ENCODE measurements at regions not wholly inside any gene's neighbourhood (a gene's known extent, or its start where the extent isn't known, plus 50 kb on each side); places are given as distances from the start of the nearest gene placed in this dataset.

DNA sequence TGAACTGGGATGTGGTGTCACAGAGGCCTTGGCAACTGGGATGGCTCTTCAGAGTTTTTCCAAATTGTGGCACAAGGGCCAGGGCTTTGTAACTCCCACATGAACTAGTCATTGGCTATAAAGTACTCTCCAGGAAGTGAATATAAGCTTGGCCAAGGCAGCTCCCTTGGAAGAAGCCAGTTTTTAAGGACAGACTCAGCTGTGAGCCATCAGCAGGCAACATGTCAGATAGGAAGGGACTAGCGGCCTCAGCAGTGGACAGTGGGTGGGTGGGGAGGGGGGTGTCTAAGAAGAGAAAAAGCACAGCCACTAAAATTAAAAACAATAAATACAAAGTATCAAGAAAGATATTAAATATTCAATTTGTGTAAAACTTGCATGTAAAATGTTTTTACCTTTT, 691.1 kb upstream of the PIK3C3 start:
- DNase-seq (no peak), ATAC-seq (ENCODE audit: poor library complexity) (no peak)
- intact Hi-C loops (cut with DNase I): no loop called here

DNA sequence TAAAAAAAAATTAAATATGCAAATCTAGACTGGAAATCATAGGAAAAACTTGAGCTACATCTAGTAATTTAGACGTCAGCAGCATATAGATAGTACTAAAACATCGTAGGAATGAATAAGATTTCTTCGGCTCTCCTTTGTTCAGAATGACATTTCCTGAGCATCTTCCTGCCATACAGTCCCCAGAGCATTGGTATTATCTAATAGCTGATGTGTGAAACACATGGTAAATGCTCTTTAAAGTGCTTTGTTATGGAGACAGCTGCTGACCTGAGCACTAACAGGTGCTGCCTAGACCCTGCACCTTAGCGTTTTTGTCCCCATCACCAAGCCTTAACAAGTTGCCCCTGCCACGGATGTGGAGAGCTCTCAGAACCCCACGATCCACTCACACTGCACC, 692.3 kb upstream of the PIK3C3 start:
- ATAC-seq (ENCODE audit: poor library complexity) (no peak), DNase-seq (no peak)
- intact Hi-C loops (cut with DNase I): no loop called here

DNA sequence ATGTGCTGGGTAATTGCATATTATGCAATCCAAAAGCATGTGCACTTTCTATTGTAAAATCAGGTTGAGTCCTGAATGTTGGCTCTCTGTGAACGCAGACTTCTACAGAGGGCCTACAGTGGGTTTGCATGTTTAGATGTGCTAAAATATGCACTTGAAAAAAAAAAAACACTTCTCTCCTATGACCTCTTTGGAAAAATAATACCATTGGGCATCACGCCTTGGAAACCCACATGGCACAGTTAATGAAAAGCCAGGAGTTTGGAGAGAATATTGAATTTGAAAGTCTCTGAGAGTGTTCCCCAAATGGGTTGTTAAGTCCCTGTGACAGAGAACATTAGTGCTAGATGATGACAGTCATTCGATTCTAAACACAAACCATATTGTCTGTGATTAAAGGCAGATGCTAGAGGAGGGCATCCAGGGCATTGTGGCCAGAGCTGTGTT, 710.4 kb upstream of the PIK3C3 start:
- no peak for DNase-seq
- intact Hi-C loops (cut with DNase I): no loop called here
- ATAC-seq (ENCODE audit: poor library complexity): no peak

DNA sequence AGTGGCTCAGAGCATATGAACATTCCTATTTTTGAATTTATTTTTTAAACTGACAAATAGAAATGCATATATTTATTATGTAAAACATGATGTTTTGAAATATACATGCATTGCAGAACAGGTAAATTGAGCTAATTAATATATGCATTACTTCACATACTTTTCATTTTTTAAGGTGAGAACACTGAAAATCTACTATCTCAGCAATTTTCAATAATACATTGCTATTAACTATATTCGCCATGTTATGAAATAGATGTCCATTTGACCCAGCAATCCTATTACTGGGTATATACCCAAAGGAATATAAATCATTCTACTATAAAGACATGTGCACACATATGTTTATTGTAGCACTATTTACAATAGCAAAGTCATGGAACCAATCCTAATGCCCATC, 717.7 kb upstream of the PIK3C3 start:
- ATAC-seq (ENCODE audit: poor library complexity): no peak
- DNase-seq: no peak
- intact Hi-C loops (cut with DNase I): no loop called here

DNA sequence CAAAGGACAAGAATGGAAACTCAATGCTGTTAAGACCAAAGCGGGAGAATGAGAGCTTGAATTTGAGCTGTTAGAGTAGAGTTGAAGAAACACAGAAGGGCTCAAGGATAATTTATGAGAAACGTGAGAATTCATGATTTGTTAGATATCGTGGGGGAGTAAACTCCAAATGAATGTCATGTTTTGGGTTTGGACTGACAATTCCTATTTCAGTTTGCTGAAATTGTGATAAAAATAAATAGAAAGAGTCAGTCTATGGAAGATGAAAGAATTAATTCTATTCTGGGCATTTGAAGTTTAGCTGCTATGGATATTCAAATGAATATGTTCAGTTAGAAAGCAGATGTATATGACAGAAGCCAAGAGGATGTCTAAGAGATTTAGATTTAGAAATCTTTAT, 723.4 kb upstream of the PIK3C3 start:
- intact Hi-C loops (cut with DNase I): no loop called here
- DNase-seq (no peak), ATAC-seq (ENCODE audit: poor library complexity) (no peak)

DNA sequence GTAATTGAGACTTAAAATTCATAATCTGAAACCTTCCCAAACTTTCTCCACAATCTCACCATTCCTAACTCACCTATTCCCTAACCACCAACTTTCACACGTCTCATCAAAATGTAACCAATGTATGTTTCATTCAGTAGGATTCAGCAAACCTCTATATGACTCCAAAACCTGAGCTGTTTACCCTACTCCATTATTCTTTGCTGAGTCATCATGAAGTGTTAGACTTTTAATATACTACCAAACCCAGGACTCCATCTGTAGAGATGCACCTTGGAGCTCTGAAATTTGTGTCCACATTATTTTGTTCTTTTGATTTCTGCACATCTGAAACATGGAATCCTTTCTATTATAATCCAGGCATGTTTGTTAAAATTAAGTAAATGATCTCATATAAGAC, 727.0 kb upstream of the PIK3C3 start:
- DNase-seq: no peak

DNA sequence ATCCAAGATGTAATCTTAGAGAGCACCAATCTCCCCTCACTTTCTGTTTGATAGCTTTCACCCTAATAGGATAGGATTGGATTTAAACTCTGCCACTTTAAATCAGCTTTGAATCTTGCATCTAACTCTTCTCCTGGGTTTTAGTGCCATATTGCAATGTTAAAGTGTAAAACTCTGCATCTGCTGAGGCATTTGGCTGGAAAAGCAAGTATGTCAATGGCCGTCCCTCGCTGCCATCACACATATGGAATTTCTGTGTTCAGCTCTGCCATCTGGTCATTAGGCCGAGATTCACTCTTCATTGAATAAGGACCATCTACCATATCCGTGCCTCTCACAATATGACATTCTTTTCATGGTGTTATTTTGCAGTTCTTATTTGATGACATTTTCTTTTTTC, 728.1 kb upstream of the PIK3C3 start:
- DNase-seq: no peak
- no peak for ATAC-seq (ENCODE audit: poor library complexity)
- intact Hi-C loops (cut with DNase I): no loop called here

More for the DNA sequence above, 727.0 kb upstream of the PIK3C3 start:
- ATAC-seq (ENCODE audit: poor library complexity): no peak
- intact Hi-C loops (cut with DNase I): no loop called here

DNA sequence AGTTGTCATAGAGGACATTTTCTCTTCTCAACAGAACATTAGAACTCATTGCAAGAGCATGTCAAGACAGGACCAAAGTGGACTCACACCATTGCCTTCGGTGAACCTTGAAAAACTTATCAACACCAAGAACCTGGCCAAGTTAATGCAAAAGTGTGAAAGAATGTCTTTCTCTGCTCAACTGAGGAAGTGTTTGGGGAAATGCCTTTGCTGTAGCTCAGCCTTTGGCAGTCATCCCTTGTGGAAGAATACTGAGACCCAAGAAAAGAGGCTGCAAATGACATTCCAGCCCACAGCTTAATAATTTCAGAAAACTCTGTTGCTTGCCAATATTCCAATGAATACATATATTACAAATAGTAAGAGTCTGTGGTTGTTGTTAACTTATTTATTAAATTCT, 728.8 kb upstream of the PIK3C3 start:
- ATAC-seq (ENCODE audit: poor library complexity): no peak
- intact Hi-C loops (cut with DNase I): no loop called here

DNA sequence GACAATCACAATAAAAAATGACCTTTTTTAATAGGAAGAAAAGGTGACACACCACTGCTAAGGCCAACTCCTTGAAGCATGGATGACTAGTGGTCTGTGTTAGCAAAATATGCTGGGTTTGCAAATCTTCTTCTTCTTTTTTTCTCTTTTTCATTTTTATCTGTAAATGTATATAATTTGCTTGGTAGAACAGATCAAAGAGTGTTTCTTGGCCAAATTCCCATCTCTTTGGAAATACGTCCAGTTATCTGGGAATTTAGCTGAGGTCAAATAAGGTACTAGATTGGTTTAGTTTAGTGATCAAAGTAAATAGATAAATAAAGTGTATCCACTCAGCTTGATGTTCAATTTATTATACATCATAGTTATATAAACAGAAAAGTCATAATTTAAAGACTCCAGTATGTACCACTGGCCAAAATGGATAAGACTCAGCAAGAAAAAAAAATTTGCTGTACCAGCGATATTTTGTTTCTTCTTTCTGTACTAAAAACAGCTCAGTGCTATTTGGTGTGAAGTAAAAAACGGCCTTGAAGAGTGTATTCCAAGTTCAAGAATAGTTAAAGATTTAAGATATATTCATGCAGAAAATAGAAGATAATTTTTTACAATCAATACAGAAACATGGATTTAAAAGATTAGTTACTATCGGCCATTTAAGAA, 738.6 kb upstream of the PIK3C3 start:
- no peak for DNase-seq
- no peak for ATAC-seq (ENCODE audit: poor library complexity)
- intact Hi-C loops (cut with DNase I): no loop called here

More for the DNA sequence above, 728.8 kb upstream of the PIK3C3 start:
- no peak for DNase-seq

DNA sequence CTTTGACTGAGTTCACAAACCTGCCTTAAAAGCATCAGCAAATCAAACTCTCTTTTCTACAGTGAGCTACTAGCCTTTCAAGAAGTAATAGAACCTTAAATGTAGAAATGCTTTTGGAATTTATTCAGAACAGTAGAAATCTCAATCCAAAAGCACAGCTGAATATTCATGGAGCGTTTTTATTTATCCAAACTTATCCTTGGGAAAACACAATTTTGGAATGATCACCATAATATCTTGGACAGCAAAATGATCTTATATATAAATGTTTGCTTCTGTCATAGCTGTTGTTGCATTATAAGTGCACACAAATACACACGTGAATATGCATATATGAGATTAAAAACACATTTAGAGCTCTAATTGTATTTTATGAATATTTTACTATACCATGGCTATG, 747.3 kb upstream of the PIK3C3 start:
- intact Hi-C loops (cut with DNase I): no loop called here
- ATAC-seq (ENCODE audit: poor library complexity) (no peak), DNase-seq (no peak)

DNA sequence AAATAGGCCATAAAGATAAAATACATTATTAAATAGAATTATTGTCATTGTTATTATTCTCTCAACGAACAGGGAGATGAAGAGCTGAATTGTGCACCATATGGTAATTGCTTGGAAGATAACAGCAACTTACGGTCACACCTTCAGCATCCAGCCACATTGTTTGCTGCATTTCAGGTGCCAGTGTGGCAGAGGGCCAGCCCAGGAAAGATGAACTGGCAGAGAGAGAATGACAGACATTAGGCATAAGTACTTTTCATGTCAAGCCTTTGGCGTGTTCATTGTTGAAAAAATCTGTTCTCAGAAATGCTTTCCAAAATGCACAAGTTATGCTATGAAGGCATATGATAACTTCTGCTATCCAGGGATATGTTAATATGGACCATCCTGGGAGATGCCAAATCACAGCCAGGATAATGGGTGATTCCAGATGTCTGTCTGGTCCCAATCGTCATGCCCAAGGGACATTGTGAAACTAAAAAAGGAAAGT, 748.6 kb upstream of the PIK3C3 start:
- intact Hi-C loops (cut with DNase I): no loop called here
- ATAC-seq (ENCODE audit: poor library complexity) (no peak), DNase-seq (no peak)

DNA sequence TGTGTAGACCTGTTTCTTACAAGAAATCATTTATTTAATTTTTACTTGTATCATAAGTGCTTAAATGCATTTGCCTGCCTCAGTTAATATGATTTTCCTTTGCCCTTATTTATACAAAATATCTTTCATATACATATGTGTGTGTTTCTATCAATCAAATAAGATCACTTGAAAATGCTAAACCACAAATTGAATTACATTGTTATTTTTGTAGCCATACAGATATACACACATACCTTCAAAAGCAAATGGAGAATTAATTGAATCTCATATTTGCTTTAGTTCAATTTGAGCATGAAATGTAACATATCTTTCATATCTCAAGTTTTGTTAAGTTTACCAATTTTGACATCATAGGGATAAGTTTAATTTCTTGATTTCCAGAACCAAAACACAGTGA, 755.8 kb upstream of the PIK3C3 start:
- ATAC-seq (ENCODE audit: poor library complexity) (no peak), DNase-seq (no peak)
- intact Hi-C loops (cut with DNase I): no loop called here

DNA sequence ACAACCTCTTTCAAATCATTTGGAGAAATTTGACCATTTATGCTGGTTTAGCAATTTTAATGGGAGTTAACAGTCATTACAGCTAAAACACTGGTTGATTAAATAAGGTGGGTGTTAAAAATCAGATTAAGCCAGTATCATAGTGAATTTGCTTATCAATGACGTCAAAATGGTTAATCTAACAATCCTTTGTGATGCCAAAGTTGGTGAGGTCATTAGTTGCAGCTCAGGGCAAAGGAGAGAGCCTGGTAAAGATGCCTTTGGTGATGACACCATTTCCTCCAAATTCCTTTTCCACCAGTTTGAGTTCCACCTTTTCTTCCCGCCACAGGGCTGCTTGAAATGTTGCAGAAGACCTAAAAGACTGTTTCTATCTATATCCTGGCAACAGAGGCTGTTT, 757.1 kb upstream of the PIK3C3 start:
- ATAC-seq (ENCODE audit: poor library complexity) (no peak), DNase-seq (no peak)
- intact Hi-C loops (cut with DNase I): no loop called here

DNA sequence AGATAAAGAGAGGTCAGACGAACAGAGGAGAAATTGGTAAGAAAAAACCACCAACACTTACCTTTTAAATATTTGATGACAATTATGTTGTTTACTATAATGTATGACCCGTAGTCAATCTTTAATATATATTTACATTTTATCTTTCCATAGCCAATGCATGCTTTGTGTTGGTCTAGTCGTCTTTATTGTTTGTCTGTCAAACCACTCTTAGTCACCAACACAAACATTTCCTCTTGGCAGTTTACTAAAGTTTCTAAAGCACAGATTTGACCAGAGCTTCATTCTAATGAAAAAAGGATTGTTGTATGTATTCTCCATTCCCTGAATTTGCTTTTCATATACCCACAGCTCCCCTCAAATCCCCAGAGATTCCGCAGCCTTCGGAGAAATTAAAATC, 784.7 kb upstream of the PIK3C3 start:
- DNase-seq: no peak
- no peak for ATAC-seq (ENCODE audit: poor library complexity)
- intact Hi-C loops (cut with DNase I): no loop called here

DNA sequence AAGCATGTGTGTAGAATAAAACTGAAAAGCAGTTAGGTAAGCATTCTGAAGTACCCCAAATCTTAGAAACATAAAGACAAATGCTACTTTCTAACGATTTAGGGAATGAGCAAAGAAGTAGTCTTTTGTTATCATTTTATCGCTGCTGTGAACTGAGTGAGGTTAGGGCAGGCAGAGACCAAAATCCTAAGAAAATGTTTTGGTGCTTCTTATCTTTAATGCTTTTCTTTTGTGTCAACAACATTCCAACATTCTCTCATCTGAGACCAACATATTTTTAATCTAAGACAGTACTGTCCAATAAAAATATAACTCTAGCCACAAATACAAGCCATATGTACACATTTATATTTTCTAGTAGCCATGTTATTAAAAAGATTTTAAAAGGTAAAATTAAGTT, 789.4 kb upstream of the PIK3C3 start:
- intact Hi-C loops (cut with DNase I): no loop called here
- no peak for DNase-seq
- ATAC-seq (ENCODE audit: poor library complexity): no peak

DNA sequence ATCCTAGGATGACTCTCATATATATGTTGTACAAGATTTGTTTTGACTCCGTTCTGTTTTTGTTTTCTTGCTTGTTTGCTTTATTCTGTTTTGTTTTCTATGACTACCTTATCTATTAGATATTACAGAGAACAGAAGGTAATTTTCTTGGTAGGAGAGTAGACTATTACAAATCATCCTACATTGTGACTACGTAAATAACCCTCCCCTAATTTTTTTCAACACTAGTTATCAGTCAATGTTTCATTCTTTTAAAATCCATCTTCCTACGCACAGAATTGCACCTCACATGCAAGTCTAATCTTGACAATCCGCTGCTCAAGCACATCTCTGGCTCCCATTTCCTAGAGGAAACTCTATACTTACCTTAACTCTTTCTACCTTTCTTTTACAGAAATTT, 792.3 kb upstream of the PIK3C3 start:
- intact Hi-C loops (cut with DNase I): no loop called here
- ATAC-seq (ENCODE audit: poor library complexity): no peak
- no peak for DNase-seq

DNA sequence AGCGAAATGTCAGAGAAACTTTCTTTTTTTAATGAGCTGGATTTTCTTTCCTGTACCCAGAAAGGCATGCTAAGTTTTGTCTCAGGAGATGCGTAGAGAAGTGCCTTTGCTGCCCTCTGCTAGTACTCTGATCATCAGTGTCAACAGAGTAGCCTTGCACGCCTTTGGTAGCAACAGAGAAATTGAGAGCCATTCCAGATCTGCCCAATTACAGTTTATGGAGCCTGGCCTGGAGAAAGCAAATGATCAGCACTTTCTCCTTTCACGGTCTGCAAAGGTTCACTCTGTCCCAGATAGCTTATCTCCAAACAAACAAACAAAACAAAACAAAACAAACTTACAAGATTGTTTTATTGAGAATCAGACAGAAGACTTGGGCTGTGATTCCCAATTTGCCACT, 792.8 kb upstream of the PIK3C3 start:
- DNase-seq (no peak), ATAC-seq (ENCODE audit: poor library complexity) (no peak)
- intact Hi-C loops (cut with DNase I): no loop called here

DNA sequence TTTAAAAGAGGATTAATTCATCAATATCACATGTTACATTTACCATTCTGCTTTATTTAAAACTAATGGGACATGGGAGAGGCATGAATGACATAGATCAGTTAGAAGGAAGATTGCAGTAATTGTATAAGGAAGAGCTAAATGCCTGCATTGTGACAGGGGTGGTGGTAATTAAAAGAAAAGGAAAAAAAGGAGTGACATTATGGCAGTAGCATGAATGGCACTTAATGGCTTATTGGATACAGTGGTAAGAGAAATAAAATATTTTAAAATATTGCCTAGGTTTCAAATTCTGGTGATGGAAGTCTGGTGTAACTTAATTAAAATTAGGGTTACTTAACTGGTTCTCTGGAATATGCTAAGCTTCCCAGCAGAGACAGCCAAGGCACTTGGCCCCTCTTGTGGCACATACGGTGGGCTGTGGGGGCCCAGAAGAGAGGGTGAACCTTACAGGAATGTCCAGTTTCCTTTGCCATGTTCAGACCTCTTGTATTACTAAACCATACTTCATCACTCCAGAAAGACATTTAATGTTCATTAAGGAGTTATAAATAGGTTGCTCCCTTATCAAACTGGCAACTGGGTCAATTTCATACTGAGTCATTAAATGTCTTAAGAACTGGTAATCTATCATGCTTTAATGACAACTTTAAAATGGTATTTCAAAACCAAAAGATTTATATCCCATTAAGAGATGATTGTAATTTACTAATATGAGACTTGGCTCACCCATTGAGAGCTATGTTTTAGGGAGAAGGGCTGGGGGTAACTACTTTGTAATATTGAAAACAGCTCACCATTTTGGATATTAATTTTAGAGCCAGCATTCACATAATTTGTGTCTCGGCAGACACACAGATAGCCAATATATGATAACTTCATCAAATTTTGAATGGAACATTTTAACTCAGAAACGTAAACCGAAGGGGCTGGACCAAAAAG, 798.9 kb upstream of the PIK3C3 start:
- intact Hi-C loops (cut with DNase I): no loop called here
- no peak for DNase-seq
- ATAC-seq (ENCODE audit: poor library complexity): no peak

DNA sequence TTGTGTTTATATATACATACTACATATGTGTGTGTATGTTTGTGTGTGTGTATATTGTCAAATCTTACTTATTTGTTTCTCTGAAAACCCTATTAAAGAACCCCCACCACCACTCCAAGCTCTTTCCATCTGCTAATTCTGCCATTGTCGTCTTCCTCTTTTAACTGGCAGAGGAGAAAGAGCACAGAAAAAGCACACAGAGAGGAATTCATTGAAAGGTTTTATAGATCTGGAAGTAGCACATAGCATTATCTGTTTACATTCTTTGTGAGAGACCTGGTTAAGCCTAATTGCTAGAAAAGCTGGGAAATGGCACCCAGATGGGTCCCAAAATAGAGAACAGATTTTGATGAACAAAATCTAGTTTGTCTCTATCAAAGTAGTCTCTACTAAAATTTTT, 800.0 kb upstream of the PIK3C3 start:
- DNase-seq (no peak), ATAC-seq (ENCODE audit: poor library complexity) (no peak)
- intact Hi-C loops (cut with DNase I): no loop called here

DNA sequence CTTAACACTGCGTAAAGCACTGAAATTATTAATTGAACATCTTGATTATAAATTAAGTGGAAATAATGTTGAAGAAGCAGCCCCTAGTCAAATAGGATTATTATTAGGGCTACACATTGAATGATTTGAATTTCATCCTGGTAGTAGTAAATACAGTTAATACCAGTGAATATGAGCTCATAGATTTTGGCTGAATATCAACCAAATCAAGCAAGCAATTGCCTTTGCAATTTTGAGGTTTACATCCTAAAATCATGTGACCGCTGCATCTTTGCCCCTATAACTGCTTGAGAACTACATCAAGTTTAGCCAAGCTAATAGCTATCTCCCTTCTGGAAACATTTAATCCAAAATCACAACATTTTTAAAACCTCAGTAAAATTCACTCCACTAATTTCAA, 801.2 kb upstream of the PIK3C3 start:
- ATAC-seq (ENCODE audit: poor library complexity) (no peak), DNase-seq (no peak)
- intact Hi-C loops (cut with DNase I): no loop called here

Data from Right ventricle myocardium superior (tissue), 1 donor.